ENCODE measurements at regions not wholly inside any gene's neighbourhood (a gene's known extent, or its start where the extent isn't known, plus 50 kb on each side); places are given as distances from the start of the nearest gene placed in this dataset.
"Not testable (repeated sequence)": the region's sequence is repeated elsewhere in the genome, so short reads cannot be mapped to it uniquely, and the experiment has no call there.

DNA sequence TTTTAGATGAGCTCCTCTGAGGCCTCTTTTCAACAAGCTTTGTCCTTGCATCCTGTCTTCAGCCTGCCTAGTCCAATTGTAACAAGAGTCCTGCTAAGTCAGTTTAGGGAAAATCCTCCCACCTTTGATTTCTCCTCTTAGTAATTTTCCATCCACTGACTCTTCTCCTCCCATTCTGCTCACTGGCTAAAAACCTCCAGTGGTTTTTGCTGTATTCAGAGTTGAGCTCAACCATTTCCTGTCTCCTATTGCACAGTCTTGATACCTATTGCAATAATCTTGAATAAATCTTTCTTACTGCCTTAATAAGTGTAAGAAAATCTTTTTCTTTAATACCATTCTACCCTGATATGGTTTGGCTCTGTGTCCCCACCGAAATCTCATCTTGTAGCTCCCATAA is 117.8 kb upstream of the ENPP6 start:
- DNase-seq (ENCODE audit: low read depth): no peak

DNA sequence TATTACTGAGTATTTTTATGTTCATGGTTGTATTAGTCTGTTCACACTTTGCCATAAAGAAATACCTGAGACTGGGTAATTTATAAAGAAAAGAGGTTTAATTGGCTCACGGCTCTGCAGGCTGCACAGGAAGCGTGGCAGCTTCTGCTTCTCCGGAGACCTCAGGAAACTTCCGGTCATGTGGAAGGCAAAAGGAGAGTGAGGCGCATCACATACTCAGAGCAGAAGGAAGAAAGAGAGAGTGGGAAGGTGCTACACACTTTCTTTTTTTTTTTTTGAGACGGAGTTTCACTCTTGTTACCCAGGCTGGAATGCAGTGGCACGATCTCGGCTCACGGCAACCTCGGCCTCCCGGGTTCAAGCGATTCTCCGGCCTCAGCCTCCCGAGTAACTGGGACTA is 115.8 kb upstream of the ENPP6 start:
- not testable (repeated sequence) for DNase-seq (ENCODE audit: low read depth)

DNA sequence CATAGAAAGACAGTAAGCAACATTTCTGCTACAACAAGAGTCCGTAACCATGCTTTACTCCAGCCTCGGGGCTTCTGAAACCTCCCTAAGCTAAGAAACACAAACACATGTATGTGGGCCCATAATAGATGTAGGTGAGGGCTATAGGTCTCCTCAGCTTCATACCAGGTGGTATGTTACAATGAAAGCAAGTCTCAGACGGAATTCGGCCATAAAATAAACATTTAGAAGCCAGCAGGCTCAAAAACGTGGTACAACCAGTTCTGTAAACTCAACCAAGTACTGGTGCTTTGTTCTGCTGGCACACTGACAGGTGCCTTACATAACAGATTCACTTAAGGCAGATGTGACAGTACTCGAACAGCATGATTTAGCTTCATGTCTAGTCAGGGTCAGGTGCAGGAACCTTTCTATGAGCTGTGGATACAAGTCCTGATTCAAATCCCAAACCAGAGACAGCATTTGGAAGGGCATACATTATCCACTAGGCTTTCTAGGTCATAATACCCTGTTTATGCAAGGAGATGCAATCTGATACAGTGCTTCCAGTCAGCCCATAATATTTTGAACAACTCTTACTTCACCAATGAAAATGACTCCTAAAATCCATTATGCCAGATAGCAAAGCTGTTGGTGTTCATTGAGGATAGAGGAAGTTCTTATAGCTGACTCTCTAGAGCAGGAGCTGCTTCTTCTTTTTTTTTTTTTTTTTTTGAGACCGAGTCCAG is 113.8 kb upstream of the ENPP6 start:
- DNase-seq (ENCODE audit: low read depth): no peak

GRCh38 chr4:184330517-184331094 is 112.9 kb upstream of the ENPP6 start:
- not testable (repeated sequence) for DNase-seq (ENCODE audit: low read depth)

DNA sequence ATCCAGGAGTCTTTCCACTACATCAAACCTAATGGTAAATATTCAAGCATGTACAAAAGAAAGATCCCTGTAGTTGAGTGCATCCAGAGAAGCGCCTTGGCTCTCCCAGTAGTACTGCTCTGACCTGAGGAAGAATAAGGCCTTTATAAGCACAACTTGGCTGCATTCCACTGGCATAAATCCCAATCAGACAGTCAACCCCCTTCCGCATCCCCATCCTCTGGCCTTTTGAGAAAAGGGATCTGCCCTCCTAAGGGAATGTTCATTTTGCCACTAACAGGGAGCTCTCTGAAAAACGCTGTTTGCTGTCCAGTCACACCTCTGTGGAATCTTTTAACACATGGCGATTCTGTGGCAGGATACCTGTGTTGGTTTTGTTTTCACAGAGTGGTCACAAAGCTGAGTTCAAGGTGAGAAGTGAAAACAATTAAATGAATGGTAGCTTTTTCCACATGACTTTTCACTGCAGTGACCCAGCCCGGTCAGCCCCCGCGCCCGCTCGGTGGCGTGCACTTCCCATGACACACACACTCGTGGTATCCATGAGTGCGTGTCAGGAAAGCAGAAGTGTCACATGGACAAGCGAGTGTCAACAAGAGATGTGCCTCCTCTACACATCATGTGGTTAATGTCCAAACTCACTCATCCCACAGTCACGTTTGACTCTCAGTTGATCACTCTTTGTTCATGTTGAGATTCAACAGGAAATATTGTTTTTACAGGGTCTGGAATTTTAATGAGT is 112.2 kb upstream of the ENPP6 start:
- DNase-seq (ENCODE audit: low read depth): no peak

DNA sequence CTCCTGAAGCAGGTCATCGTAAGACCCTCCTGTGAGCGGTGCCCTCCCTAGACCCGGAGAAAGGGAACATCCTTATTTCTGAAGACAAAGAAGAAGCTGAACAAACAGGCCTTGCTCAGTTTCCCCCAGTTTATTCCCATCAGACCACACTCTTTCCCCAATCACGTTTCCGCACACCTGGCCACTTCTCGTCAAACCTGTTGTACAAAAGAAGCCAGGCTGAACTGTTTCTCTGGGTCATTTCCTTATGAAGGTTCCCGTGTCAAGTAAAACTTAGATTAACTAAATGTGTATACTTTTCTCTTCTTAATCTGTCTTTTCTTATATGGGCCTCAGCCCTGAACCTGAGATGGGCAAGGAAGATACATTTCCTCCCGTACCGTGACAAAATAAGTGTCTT is 111.6 kb upstream of the ENPP6 start:
- DNase-seq (ENCODE audit: low read depth): no peak

- no peak for DNase-seq (ENCODE audit: low read depth)
These were observed 110.5 kb upstream of the ENPP6 start for GRCh38 chr4:184328022-184328736.

- no peak for DNase-seq (ENCODE audit: low read depth)
These were observed 107.3 kb upstream of the ENPP6 start for GRCh38 chr4:184324939-184325477.

DNA sequence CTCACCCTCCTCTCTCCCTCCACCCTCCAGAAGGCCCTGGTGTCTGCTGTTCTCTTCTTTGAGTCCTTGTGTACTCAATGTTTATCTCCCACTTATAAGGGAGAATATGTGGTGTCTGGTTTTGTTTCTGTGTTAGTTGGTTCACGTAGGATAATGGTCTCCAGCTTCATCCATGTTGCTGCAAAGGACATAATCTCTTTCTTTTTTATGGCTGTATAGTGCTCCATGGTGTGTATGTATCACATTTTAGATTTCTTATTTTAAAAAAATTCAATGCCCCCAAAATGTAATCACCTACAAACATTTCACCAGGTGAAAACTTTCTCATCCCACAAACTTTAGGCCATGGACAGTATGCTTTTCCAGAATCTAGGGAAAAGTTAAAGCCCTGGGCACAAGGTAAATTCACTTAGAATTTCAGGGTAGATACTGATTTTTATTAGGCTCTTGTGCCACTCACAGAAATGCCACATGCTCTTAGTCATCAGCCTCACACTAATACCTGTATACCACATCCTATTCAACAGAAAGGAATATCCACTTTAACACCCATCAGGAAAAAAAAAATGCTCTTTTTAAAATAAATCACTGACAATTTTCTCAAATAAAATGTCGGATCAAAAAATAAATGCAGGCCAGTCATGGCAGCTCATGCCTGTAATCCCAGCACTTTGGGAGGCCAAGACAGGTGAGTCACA is 104.8 kb upstream of the ENPP6 start:
- DNase-seq (ENCODE audit: low read depth): no peak

DNA sequence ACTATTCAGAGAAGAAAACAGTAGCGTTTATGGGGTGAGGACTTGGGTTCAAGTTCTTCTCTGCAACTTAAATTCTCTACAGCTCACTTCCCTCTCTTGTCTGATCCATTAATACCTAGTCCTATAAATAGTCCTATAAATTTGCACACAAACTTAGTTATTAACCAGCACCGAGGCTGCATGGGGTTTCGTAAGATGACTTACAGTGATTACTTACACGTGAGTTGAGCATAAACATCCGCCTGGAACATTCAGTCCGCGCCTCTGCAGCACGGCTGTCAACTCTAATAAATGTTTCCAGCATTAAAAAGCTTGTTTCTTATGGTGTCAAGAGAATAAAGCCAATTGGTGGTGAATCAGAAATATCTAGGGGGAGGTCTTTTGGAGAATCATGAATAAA is 103.0 kb upstream of the ENPP6 start:
- no peak for DNase-seq (ENCODE audit: low read depth)

DNA sequence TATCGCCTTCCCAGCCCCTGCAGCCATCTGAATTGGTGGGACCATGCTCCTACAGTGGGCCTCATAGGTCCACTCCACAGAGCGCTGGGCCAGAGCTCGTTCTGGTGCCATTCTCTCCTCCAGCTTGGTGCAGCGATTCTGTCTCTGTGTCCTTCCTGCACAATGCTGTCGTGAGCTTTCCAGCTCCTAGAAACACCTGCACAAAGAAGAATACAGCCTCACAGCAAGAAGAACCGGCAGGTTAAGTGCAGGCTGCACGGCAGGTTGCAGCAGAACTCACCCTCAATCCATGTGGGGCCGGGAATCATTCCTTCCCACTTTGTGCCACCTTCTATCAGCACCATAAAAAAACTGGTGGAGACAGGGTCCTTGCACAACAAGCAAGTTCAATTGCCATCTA is 101.2 kb upstream of the ENPP6 start:
- DNase-seq (ENCODE audit: low read depth): no peak

DNA sequence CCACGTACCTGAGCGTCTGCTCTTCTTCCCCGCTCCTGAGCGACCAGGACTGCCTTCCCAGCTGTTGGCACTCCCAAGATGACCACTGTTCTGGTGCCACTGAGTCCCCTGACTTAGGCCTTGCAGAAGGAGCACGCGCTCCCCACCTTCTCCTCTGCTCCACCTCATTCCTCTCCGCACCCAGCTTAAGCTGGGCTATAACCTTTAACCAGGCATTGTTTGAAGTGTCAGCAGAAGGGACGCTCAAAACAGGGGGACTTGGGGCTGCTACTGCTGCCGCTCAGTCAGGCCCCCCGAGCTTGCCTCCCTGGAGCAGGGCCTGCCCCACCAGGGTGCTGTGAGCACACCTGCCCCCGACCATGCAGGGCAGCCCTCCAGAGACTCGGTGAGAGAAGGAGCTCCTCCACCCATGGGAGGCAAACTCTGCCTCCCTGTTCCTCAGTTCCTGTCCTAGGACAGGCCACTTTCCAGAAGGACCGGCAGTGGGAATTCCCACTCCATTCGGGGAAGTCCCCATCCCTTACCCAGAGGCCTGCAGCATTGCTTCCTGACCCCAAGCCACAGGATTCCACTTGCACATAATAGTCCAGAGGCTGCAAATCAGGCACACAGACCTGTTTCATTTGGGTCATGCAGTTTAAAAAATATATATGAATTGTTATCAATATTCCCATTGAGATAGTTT is 99.7 kb upstream of the ENPP6 start:
- DNase-seq (ENCODE audit: low read depth): no peak

GRCh38 chr4:184316821-184317220 is 99.1 kb upstream of the ENPP6 start:
- no peak for DNase-seq (ENCODE audit: low read depth)

DNA sequence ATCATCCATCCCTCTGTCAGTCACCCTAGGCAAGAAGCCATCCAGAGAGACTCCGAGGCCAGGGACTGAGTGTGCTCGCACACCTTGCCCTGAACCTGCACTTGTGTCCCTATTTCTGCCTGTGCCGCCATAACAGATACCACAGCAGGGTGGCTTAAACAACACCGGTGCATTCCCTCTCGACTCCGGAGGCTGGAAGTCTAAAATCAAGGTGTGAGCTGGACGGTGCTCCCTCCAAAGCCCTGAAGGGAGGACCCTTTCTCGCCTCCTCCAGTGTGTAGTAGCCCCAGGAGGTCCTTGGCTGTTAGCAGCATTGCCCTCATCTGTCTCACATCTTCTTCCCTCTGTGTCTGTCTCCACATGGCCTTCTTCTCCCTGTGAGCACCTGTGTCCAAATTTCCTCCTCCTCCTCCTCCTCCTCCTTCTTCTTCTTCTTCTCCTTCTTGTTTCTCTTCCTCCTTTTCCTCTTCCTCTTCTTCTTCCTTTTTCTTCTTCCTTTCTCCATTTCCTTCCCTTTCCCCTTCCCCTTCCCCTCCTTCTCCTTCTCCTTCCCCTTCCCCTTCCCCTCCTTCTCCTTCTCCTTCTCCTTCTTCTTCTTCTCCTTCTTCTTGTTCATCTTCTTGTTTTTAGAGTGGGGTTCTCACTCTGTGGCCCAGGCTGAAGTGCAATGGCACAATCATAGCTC is 98.1 kb upstream of the ENPP6 start:
- no peak for DNase-seq (ENCODE audit: low read depth)

- no peak for DNase-seq (ENCODE audit: low read depth)
These were observed 96.3 kb upstream of the ENPP6 start for GRCh38 chr4:184313702-184314659.

DNA sequence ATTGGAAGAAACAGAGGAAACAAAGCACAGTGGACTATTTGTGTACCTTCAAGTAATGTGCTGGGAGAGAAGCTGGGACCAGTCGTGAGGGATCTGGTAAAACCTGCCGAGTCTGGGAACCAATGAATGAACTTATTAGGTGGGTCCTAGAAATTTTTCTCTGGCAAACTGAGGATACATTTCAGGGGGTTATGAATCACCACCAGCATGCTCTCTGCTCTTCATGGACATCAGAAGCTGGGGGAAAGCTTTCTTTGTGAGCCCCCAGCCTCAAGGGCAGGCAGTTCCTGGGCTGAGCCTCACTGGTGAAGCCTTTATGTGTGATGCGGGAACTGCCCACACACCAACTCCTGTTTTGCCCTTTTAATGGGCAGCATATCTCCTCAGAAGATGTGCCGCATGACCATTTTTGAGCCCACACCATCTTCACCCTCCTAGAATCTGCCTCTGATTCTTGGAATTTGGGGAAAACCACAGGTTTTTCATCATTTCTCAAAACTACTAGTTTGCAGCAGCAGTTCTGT is 95.4 kb upstream of the ENPP6 start:
- DNase-seq (ENCODE audit: low read depth): no peak

GRCh38 chr4:184312126-184312525 is 94.5 kb upstream of the ENPP6 start:
- no peak for DNase-seq (ENCODE audit: low read depth)

- DNase-seq (ENCODE audit: low read depth): no peak
These were observed 93.4 kb upstream of the ENPP6 start for GRCh38 chr4:184310881-184311709.

Measured in activated T-helper 9 cell treated with anti-CD3 and anti-CD28 coated beads, Interleukin-2, amount 50 U/mL, for 16 hours (primary cell).